AG04450 (cell line): ENCODE measurements at regions not wholly inside any gene's neighbourhood (a gene's known extent, or its start where the extent isn't known, plus 50 kb on each side); places are given as distances from the start of the nearest gene placed in this dataset.
A peak's percentile ranks its signal among the peaks of the same experiment; 100 is the strongest.

ENCODE experiments used
- CTCF ChIA-PET: fragments of 300-600, 350-600 bp; formaldehyde crosslinking; extraction: SDS; loops from one replicate; lab custom pipeline; 2022; ENCODE audit warnings: antibody characterized with exemption, inconsistent platforms; lab: Charles Lee
- POLR2A ChIA-PET: fragments of 350-600 bp; formaldehyde crosslinking; extraction: SDS; loops from one replicate; lab custom pipeline; 2021; ENCODE audit warnings: antibody characterized with exemption, inconsistent platforms; lab: Yijun Ruan, JAX
- DNase-seq: peaks from one replicate; pipeline ENCODE4 v3.0.0-alpha.2; 2011; ENCODE audit warnings: low read depth, low spot score
- H3K27ac ChIP-seq: one replicate; pipeline ENCODE4 v1.5.1; 2012; ENCODE audit warnings: low read depth, low read length, control low read depth
- H3K27me3 ChIP-seq: one replicate; pipeline ENCODE4 v1.6.0; 2012; ENCODE audit warnings: low read length; ENCODE audit not compliant: control insufficient read depth, insufficient read depth
- H3K4me3 ChIP-seq: 2 replicates; pipeline ENCODE4 v1.5.1; 2011; ENCODE audit warnings: mild to moderate bottlenecking, low read depth, low read length, control low read depth
- H3K9me3 ChIP-seq: 2 replicates; pipeline ENCODE4 v1.5.1; 2012; ENCODE audit warnings: low read length; ENCODE audit not compliant: control insufficient read depth, insufficient read depth
- TF ChIP-seq, protein P1 (sequence below): IDR thresholded peaks from 2 replicates; pipeline ENCODE4 v1.5.1; 2011; ENCODE audit warnings: low read depth, low read length, control low read depth, inconsistent platforms

- TF ChIP-seq, protein P1, sequence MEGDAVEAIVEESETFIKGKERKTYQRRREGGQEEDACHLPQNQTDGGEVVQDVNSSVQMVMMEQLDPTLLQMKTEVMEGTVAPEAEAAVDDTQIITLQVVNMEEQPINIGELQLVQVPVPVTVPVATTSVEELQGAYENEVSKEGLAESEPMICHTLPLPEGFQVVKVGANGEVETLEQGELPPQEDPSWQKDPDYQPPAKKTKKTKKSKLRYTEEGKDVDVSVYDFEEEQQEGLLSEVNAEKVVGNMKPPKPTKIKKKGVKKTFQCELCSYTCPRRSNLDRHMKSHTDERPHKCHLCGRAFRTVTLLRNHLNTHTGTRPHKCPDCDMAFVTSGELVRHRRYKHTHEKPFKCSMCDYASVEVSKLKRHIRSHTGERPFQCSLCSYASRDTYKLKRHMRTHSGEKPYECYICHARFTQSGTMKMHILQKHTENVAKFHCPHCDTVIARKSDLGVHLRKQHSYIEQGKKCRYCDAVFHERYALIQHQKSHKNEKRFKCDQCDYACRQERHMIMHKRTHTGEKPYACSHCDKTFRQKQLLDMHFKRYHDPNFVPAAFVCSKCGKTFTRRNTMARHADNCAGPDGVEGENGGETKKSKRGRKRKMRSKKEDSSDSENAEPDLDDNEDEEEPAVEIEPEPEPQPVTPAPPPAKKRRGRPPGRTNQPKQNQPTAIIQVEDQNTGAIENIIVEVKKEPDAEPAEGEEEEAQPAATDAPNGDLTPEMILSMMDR: no peak
- CTCF ChIA-PET: no interaction called here
- Histone ChIP-seq H3K27me3 (no peaks in the 10 kb centered on the region), H3K27ac (no peak overlapping the region), H3K4me3 (no peak overlapping the region), H3K9me3 (no peaks in the 10 kb centered on the region)
- DNase-seq: no peak
- POLR2A ChIA-PET: no interaction called here
These were observed 1102.6 kb upstream of the PIK3C3 start for GRCh38 chr18:40852406-40852805.

GRCh38 chr18:40851014-40851429 lies 1104.0 kb upstream of the PIK3C3 start:
- CTCF ChIA-PET: no interaction called here
- no peak overlapping the region for H3K27ac ChIP-seq

DNA sequence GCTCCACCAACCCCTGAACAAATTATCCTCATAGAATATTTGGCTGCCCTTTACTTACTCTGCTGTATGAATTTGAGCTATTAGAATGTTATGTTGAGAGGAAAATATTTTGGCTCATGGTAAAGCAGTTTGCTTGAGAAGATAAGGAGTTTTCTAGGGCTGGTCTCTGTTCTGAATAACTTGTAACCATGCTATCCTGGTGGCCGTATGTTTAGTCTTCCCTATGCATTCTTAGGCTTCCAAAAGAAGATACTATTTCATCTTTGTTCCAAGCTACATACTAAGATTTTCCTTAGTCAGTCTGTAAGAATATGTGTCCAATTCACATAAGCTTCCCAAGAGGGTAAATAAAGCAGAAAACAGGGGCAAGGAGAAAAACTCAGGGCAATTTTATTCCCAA lies 1105.1 kb upstream of the PIK3C3 start:
- Histone ChIP-seq H3K27me3 (no peaks in the 10 kb centered on the region), H3K27ac (no peak overlapping the region), H3K9me3 (no peaks in the 10 kb centered on the region), H3K4me3 (no peak overlapping the region)
- ChIA-PET POLR2A (no interaction called here), CTCF (interaction anchor here (0.9 kb wide), 1 partner anchor 11 kb away, joined by 3 read pairs; no protein-coding TSS in a partner anchor)
- DNase-seq: no peak
- TF ChIP-seq, protein P1: no peak

More at GRCh38 chr18:40851014-40851429, 1104.0 kb upstream of the PIK3C3 start:
- no peaks in the 10 kb centered on the region for H3K9me3 ChIP-seq
- H3K27me3 ChIP-seq: no peaks in the 10 kb centered on the region
- no peak overlapping the region for H3K4me3 ChIP-seq
- TF ChIP-seq, protein P1: no peak
- POLR2A ChIA-PET: no interaction called here
- DNase-seq: no peak

- TF ChIP-seq, protein P1: no peak
- DNase-seq: peak; percentile 41
- Histone ChIP-seq H3K27ac (no peak overlapping the region), H3K27me3 (no peaks in the 10 kb centered on the region), H3K9me3 (no peaks in the 10 kb centered on the region), H3K4me3 (no peak overlapping the region)
- CTCF ChIA-PET: no interaction called here
- POLR2A ChIA-PET: no interaction called here
These were observed 1113.6 kb upstream of the PIK3C3 start for GRCh38 chr18:40841467-40841866.

DNA sequence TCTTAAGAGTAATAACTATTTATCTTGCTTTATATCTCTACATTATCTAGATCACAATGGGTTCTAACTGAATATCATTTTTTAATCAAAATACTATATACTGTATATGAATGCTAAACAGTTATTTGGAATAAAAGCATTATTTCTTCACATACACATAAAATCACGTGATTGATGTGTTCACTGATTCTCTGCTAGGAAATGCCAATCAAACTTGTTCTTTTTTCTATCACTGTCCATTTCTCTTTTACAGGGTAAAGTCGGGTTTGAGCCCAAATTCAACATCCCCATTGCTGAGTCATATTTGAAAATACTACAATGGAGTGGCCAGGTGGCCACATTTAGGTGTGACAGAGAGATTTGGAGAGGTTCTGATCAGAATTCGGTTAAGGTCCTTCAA lies 1114.0 kb upstream of the PIK3C3 start:
- Histone ChIP-seq H3K4me3 (no peak overlapping the region), H3K9me3 (no peaks in the 10 kb centered on the region), H3K27me3 (no peaks in the 10 kb centered on the region), H3K27ac (no peak overlapping the region)
- TF ChIP-seq, protein P1: no peak
- no peak for DNase-seq
- CTCF ChIA-PET: no interaction called here
- POLR2A ChIA-PET: no interaction called here
